HepG2 (cell line): ENCODE measurements at regions not wholly inside any gene's neighbourhood (a gene's known extent, or its start where the extent isn't known, plus 50 kb on each side); places are given as distances from the start of the nearest gene placed in this dataset.

ENCODE experiments used
- ATAC-seq: fragments of 200-7000 bp; cut with Tn5 transposase; 3 replicates; pipeline ENCODE4 v1.9.1; 2020; ENCODE audit warnings: mild to moderate bottlenecking, moderate library complexity
- BruUV-seq: library from RNA; stranded (reverse); fragments of 400-500 nt; replicated peaks from 2 replicates; lab custom pipeline; 2021; lab: Mats Ljungman, UMichigan
- CTCF ChIA-PET: fragments of 300-600 bp; formaldehyde crosslinking; extraction: SDS; loops from one replicate; lab custom pipeline; 2021; ENCODE audit warnings: low total read pairs, inconsistent platforms, low intra/inter-chr PET ratio; lab: Yijun Ruan, JAX
- POLR2A ChIA-PET: fragments of 350-600 bp; sonication (Branson Sonifier 250); formaldehyde crosslinking; loops from one replicate; lab custom pipeline; 2020; ENCODE audit warnings: antibody characterized with exemption, inconsistent platforms; lab: Yijun Ruan, JAX
- DNase-seq: peaks from one replicate; pipeline ENCODE4 v3.0.0-alpha.2; 2015; ENCODE audit warnings: low spot score
- FAIRE-seq: peaks from 3 replicates; lab custom pipeline; 2011; peaks lifted over from hg19 to GRCh38; lab: Jason Lieb, UNC
- H2AFZ ChIP-seq: one replicate; pipeline ENCODE4 v1.6.1; 2011; ENCODE audit warnings: low read length, inconsistent platforms
- H3K27ac ChIP-seq: fragments of 300-600 bp; 3 replicates; pipeline ENCODE4 v1.8.0; 2011; ENCODE audit warnings: mixed run types, mild to moderate bottlenecking, mixed read lengths, low read length, inconsistent platforms; ENCODE audit not compliant: insufficient read depth; ENCODE audit errors: extremely low read length
- H3K27me3 ChIP-seq, 2 experiments: fragments of 200-600 bp in 1 of 2; 2 replicates in 1 of 2; 3 replicates in 1 of 2; pipeline versions ENCODE4 v1.6.0 to v1.8.0; 2011; ENCODE audit warnings: low read length in 2 of 2, mild to moderate bottlenecking in 2 of 2, moderate library complexity in 2 of 2, inconsistent platforms in 1 of 2; ENCODE audit not compliant: insufficient read depth in 2 of 2, control insufficient read depth in 1 of 2
- H3K36me3 ChIP-seq, 2 experiments: fragments of 200-600 bp in 1 of 2; replicated peaks in 1 of 2; 2 replicates in 1 of 2; 3 replicates in 1 of 2; pipeline versions ENCODE4 v1.5.1 to v1.8.0; 2011; ENCODE audit warnings: low read length in 2 of 2, inconsistent platforms in 1 of 2; ENCODE audit not compliant: insufficient read depth in 2 of 2, control insufficient read depth in 1 of 2
- H3K4me1 ChIP-seq: 2 replicates; pipeline ENCODE4 v1.5.1; 2012; ENCODE audit warnings: low read length, inconsistent platforms; ENCODE audit not compliant: insufficient read depth
- H3K4me2 ChIP-seq: 2 replicates; pipeline ENCODE4 v1.6.0; 2011; ENCODE audit warnings: low read depth, low read length, inconsistent platforms
- H3K4me3 ChIP-seq, 3 experiments: fragments of 200-600 bp in 1 of 3; sonication (generic), shearing (Covaris generic) in 1 of 3; replicated peaks in 1 of 3; 2 replicates each; pipeline ENCODE4 v1.5.1; 2011 to 2016; ENCODE audit warnings: low read length in 3 of 3, inconsistent platforms in 2 of 3, low read depth in 2 of 3, mild to moderate bottlenecking in 2 of 3, control low read depth in 1 of 3, mixed read lengths in 1 of 3; ENCODE audit not compliant: insufficient read depth in 1 of 3
- H3K79me2 ChIP-seq: one replicate; pipeline ENCODE4 v1.6.1; 2011; ENCODE audit warnings: low read length, inconsistent platforms; ENCODE audit not compliant: insufficient read depth
- H3K9ac ChIP-seq: 2 replicates; pipeline ENCODE4 v1.6.0; 2011; ENCODE audit warnings: mild to moderate bottlenecking, low read depth, low read length, inconsistent platforms; ENCODE audit not compliant: insufficient read depth
- H3K9me3 ChIP-seq: 2 replicates; pipeline ENCODE4 v1.5.1; 2012; ENCODE audit warnings: mild to moderate bottlenecking, low read length
- H4K20me1 ChIP-seq: 2 replicates; pipeline ENCODE4 v1.6.0; 2011; ENCODE audit warnings: inconsistent platforms, mild to moderate bottlenecking, low read length, moderate library complexity; ENCODE audit not compliant: insufficient read depth
- ATAD3A ChIP-seq: sonication (generic); formaldehyde crosslinking; IDR thresholded peaks from 2 replicates; pipeline ENCODE4 v1.4.0; 2020; ENCODE audit warnings: missing genetic modification reagents
- MZF1 ChIP-seq: sonication (generic); formaldehyde crosslinking; IDR thresholded peaks from 2 replicates; pipeline ENCODE4 v1.8.1; 2023; ENCODE audit warnings: mild to moderate bottlenecking, missing genetic modification reagents, borderline replicate concordance
- NBN ChIP-seq: fragments of 450-650 bp; conservative IDR thresholded peaks from 2 replicates; pipeline ENCODE4 v1.6.1; 2017
- SP1 ChIP-seq, 2 experiments: fragments of 450-650 bp in 1 of 2; sonication (generic) in 1 of 2; formaldehyde crosslinking in 1 of 2; IDR thresholded peaks; 2 replicates each; pipeline versions ENCODE4 v1.4.0 to v1.6.1; 2016 to 2020; ENCODE audit warnings: missing genetic modification reagents in 1 of 2
- SSRP1 ChIP-seq: IDR thresholded peaks from 2 replicates; pipeline ENCODE4 v1.6.1; 2016; ENCODE audit warnings: control low read depth
- TCF7 ChIP-seq: sonication (generic); IDR thresholded peaks from 2 replicates; pipeline ENCODE4 v1.6.1; 2016; ENCODE audit warnings: antibody characterized with exemption, low read depth
- TIGD3 ChIP-seq: sonication (generic); formaldehyde crosslinking; IDR thresholded peaks from 2 replicates; pipeline ENCODE4 v1.5.1; 2020; ENCODE audit warnings: mild to moderate bottlenecking, missing genetic modification reagents, borderline replicate concordance
- TOPORS ChIP-seq: sonication (generic); formaldehyde crosslinking; IDR thresholded peaks from 2 replicates; pipeline ENCODE4 v1.8.0; 2023; ENCODE audit warnings: mild to moderate bottlenecking, missing genetic modification reagents
- WIZ ChIP-seq: sonication (generic); formaldehyde crosslinking; IDR thresholded peaks from 2 replicates; pipeline ENCODE4 v1.5.1; 2020; ENCODE audit warnings: mild to moderate bottlenecking, missing genetic modification reagents
- ZNF136 ChIP-seq: sonication (generic); formaldehyde crosslinking; IDR thresholded peaks from 2 replicates; pipeline ENCODE4 v1.8.1; 2022; ENCODE audit warnings: low read depth, mild to moderate bottlenecking, moderate library complexity, missing genetic modification reagents
- ZNF737 ChIP-seq: sonication (generic); formaldehyde crosslinking; IDR thresholded peaks from 2 replicates; pipeline ENCODE4 v1.5.0; 2020; ENCODE audit warnings: missing genetic modification reagents, mild to moderate bottlenecking, borderline replicate concordance
- ZNF839 ChIP-seq: sonication (generic); formaldehyde crosslinking; IDR thresholded peaks from 2 replicates; pipeline ENCODE4 v1.4.0; 2020; ENCODE audit warnings: missing genetic modification reagents, mild to moderate bottlenecking, borderline replicate concordance
- WGBS: methylation state at CpG from one replicate; pipeline ENCODE4 v1.1.6; 2017; ENCODE audit warnings: low lambda C conversion rate; 5-methylcytosine and 5-hydroxymethylcytosine counted together
- in situ Hi-C: cut with HindIII; loops from 2 replicates; pipeline ENCODE4 v1.10.0; 2017; ENCODE audit warnings: low pct_unique_long_range_greater_than_20kb; ENCODE audit not compliant: extremely low pct_ligation_motif_present
- intact Hi-C: fragments of 100-400 bp; cut with micrococcal nuclease; formaldehyde crosslinking; loops from one replicate; pipeline ENCODE4 v1.10.0; 2022; ENCODE audit not compliant: unreplicated experiment
- TF ChIP-seq, protein P1 (sequence below): sonication (generic); formaldehyde crosslinking; IDR thresholded peaks from 2 replicates; pipeline ENCODE4 v1.4.0; 2020; ENCODE audit warnings: missing genetic modification reagents, mild to moderate bottlenecking, borderline replicate concordance
- TF ChIP-seq, protein P2 (sequence below): IDR thresholded peaks from 2 replicates; pipeline ENCODE4 v1.6.1; 2012; ENCODE audit warnings: inconsistent platforms

DNA sequence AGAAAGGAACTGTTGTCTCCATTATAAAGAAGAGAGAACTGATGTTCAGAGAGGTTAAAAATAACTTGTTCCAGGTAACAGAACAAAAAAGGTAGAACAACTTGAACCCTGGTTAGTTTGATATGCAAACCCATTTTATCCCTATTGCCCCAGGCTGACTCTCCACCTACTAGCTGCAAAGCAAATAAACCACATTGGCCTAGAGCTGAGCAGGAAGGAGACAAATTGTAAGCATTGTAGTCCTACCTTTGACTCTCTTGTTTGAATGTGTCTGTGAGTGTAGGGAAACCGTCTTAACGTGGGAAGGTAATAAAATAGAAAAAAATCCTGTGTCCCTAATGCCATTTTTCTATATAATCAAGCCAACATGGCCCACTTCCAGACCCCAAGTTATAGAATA is 126.4 kb downstream of the CCER1 start:
- ATAC-seq = no peak
- intact Hi-C loops = no loop called here
- WGBS = 0% methylated on average over 2 of the region's 2 CpGs
- FAIRE-seq = no peak
- in situ Hi-C loops = no loop called here
- no peak for DNase-seq
- Histone ChIP-seq H3K4me3 (no peak overlapping the region), H3K36me3 (no peaks in the 10 kb centered on the region), H4K20me1 (no peaks in the 10 kb centered on the region), H3K9ac (no peak overlapping the region), H3K27me3 (no peaks in the 10 kb centered on the region), H3K4me1 (no peaks in the 10 kb centered on the region), H3K79me2 (no peaks in the 10 kb centered on the region), H2AFZ (peak overlapping the region; percentile 15), H3K9me3 (no peaks in the 10 kb centered on the region; the same call in 1 of the 2 replicates), H3K4me2 (no peak overlapping the region), H3K27ac (no peak overlapping the region)
- ChIA-PET POLR2A (no interaction called here), CTCF (no interaction called here)
- TF ChIP-seq TIGD3 (CRISPR knock-in tag) (no peak), SP1 (IDR thresholded peaks at IDR 0.05) (no peak), SP1 (CRISPR knock-in tag; IDR thresholded peaks at IDR 0.05) (no peak), ZNF839 (CRISPR knock-in tag) (no peak), ATAD3A (no peak), TCF7 (no peak), NBN (no peak), TOPORS (CRISPR knock-in tag) (no peak), SSRP1 (CRISPR knock-in tag) (no peak), ZNF136 (CRISPR knock-in tag) (no peak), WIZ (CRISPR knock-in tag) (no peak), ZNF737 (CRISPR knock-in tag) (no peak), MZF1 (CRISPR knock-in tag) (no peak)
- TF ChIP-seq, protein P1, sequence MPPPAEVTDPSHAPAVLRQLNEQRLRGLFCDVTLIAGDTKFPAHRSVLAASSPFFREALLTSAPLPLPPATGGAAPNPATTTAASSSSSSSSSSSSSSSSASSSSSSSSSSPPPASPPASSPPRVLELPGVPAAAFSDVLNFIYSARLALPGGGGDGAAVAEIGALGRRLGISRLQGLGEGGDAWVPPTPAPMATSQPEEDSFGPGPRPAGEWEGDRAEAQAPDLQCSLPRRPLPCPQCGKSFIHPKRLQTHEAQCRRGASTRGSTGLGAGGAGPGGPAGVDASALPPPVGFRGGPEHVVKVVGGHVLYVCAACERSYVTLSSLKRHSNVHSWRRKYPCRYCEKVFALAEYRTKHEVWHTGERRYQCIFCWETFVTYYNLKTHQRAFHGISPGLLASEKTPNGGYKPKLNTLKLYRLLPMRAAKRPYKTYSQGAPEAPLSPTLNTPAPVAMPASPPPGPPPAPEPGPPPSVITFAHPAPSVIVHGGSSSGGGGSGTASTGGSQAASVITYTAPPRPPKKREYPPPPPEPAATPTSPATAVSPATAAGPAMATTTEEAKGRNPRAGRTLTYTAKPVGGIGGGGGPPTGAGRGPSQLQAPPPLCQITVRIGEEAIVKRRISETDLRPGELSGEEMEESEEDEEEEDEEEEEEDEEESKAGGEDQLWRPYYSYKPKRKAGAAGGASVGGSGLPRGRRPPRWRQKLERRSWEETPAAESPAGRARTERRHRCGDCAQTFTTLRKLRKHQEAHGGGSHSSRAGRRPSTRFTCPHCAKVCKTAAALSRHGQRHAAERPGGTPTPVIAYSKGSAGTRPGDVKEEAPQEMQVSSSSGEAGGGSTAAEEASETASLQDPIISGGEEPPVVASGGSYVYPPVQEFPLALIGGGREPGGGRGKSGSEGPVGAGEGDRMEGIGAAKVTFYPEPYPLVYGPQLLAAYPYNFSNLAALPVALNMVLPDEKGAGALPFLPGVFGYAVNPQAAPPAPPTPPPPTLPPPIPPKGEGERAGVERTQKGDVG (CRISPR knock-in tag) = no peak
- TF ChIP-seq, protein P2, sequence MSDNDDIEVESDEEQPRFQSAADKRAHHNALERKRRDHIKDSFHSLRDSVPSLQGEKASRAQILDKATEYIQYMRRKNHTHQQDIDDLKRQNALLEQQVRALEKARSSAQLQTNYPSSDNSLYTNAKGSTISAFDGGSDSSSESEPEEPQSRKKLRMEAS = no peak
- BruUV-seq = no TSS peak
